Prostate gland (tissue), 2 donors: ENCODE measurements at regions not wholly inside any gene's neighbourhood (a gene's known extent, or its start where the extent isn't known, plus 50 kb on each side); places are given as distances from the start of the nearest gene placed in this dataset.

Experiments used
- DNase-seq: peaks from one replicate; pipeline ENCODE4 v3.0.0-alpha.2; 2019; ENCODE audit warnings: low spot score
- H3K27ac ChIP-seq, 2 donors: fragments of 200-600 bp; sonication (generic); 2 replicates each; pipeline ENCODE4 v1.5.1; 2017 to 2019
- H3K27me3 ChIP-seq: fragments of 200-600 bp; sonication (generic); replicated peaks from 2 replicates; pipeline ENCODE4 v1.5.1; 2019; ENCODE audit not compliant: insufficient read depth
- H3K36me3 ChIP-seq, 2 donors: fragments of 200-600 bp; sonication (generic); 1 replicate in 1 of 2; 2 replicates in 1 of 2; pipeline versions ENCODE4 v1.5.1 to v1.8.1; 2017 to 2019
- H3K4me1 ChIP-seq: fragments of 200-600 bp; sonication (generic); replicated peaks from 2 replicates; pipeline ENCODE4 v1.5.1; 2019
- H3K4me3 ChIP-seq, 2 donors: fragments of 200-600 bp; sonication (generic); 2 replicates each; pipeline ENCODE4 v1.5.1; 2017 to 2019
- H3K9me3 ChIP-seq: fragments of 200-600 bp; sonication (generic); 2 replicates; pipeline ENCODE4 v1.5.1; 2017
- POLR2A ChIP-seq: fragments of 450-650 bp; IDR thresholded peaks from one replicate; pipeline ENCODE4 v1.6.1; 2016; ENCODE audit warnings: antibody characterized with exemption, mild to moderate bottlenecking
- POLR2AphosphoS5 ChIP-seq: sonication (generic); formaldehyde crosslinking; IDR thresholded peaks from one replicate; pipeline ENCODE4 v1.6.1; 2017; ENCODE audit warnings: antibody characterized with exemption
- WGBS: methylation state at CpG from one replicate; pipeline ENCODE4 v1.1.5; 2018; 5-methylcytosine and 5-hydroxymethylcytosine counted together
- intact Hi-C: fragments of 100-400 bp; cut with DNase I; formaldehyde crosslinking; loops from one replicate; pipeline ENCODE4 v1.14.2; 2022
- TF ChIP-seq, protein P1 (sequence below), 4 experiments: fragments of 200-600 bp in 2 of 4; fragments of 450-650 bp in 2 of 4; sonication (generic) in 2 of 4; IDR thresholded peaks; 1 replicate in 3 of 4; 2 replicates in 1 of 4; pipeline ENCODE4 v1.5.1; 2016 to 2019; ENCODE audit warnings: antibody characterized with exemption in 4 of 4, mild to moderate bottlenecking in 2 of 4, moderate library complexity in 2 of 4

DNA sequence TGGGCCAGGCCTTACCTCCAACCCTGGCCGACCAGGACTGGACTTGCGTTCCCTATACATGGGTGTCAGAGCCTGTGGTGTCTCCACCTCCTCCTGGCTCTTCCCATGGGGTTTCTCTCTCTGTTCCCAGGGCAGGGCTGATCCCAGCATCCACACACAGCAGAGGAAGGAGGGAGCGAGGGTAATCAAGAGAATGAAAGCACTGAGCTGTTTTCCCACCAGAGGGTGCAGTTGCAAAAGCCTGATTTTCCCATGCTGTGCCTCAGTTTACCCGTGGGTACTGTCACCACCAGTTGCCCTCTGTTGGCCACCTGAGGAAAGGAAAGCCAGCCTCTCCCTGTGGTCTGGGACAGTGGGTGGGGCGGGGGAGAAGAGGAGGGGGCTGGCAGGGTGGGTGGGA is 249.7 kb upstream of the GSE1 start:
- no peak for TF ChIP-seq POLR2A
- TF ChIP-seq, protein P1, sequence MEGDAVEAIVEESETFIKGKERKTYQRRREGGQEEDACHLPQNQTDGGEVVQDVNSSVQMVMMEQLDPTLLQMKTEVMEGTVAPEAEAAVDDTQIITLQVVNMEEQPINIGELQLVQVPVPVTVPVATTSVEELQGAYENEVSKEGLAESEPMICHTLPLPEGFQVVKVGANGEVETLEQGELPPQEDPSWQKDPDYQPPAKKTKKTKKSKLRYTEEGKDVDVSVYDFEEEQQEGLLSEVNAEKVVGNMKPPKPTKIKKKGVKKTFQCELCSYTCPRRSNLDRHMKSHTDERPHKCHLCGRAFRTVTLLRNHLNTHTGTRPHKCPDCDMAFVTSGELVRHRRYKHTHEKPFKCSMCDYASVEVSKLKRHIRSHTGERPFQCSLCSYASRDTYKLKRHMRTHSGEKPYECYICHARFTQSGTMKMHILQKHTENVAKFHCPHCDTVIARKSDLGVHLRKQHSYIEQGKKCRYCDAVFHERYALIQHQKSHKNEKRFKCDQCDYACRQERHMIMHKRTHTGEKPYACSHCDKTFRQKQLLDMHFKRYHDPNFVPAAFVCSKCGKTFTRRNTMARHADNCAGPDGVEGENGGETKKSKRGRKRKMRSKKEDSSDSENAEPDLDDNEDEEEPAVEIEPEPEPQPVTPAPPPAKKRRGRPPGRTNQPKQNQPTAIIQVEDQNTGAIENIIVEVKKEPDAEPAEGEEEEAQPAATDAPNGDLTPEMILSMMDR (IDR thresholded peaks at IDR 0.05): no peak
- no peak for TF ChIP-seq POLR2AphosphoS5
- no peaks in the 10 kb centered on the region for H3K9me3 ChIP-seq
- intact Hi-C loops: no loop called here
- no peak overlapping the region for H3K4me3 ChIP-seq
- no peaks in the 10 kb centered on the region for H3K27me3 ChIP-seq
- no peak for DNase-seq
- H3K27ac ChIP-seq: no peak overlapping the region
- H3K36me3 ChIP-seq: no peaks in the 10 kb centered on the region
- 90% methylated on average over 5 of the region's 5 CpGs for WGBS
- H3K4me1 ChIP-seq: peaks cover 4% of the 10 kb centered on the region

DNA sequence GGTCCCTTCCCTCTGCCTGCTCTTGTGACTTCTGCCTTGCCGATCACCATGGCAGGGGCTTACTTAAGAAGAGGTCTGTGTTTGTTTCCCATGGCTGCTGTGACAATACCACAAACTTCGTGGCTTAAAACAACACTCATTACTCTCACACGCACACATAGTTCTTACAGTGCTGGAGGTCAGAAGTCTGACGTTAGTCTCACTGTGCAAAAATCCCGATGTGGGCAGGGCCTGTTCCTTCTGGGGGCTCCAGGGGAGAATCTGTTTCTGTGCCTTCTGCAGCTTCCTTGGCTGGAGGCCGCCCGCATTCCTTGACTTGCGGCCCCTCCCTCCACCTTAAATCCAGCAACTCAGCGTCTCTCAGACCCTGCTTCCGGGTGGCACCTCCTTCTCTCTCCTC is 249.2 kb upstream of the GSE1 start:
- Histone ChIP-seq H3K36me3 (no peaks in the 10 kb centered on the region), H3K9me3 (no peaks in the 10 kb centered on the region), H3K27me3 (no peaks in the 10 kb centered on the region), H3K4me3 (no peak overlapping the region), H3K4me1 (peaks cover 4% of the 10 kb centered on the region), H3K27ac (no peak overlapping the region)
- WGBS: 57% methylated on average over 10 of the region's 10 CpGs
- DNase-seq: no peak
- TF ChIP-seq, protein P1 (IDR thresholded peaks at IDR 0.05): no peak
- no peak for TF ChIP-seq POLR2A
- TF ChIP-seq POLR2AphosphoS5: no peak
- intact Hi-C loops: no loop called here

- no peak for DNase-seq
- H3K4me1 ChIP-seq: peaks cover 4% of the 10 kb centered on the region
- H3K27me3 ChIP-seq: no peaks in the 10 kb centered on the region
- no peak overlapping the region for H3K4me3 ChIP-seq
- no peaks in the 10 kb centered on the region for H3K9me3 ChIP-seq
- TF ChIP-seq POLR2A (no peak), POLR2AphosphoS5 (no peak)
- TF ChIP-seq, protein P1 (IDR thresholded peaks at IDR 0.05): no peak
- WGBS: 87% methylated on average over 19 of the region's 21 CpGs
- intact Hi-C loops: no loop called here
- no peaks in the 10 kb centered on the region for H3K36me3 ChIP-seq
- peak overlapping the region in 1 of 2 donors; percentile 6 for H3K27ac ChIP-seq
These were observed 248.6 kb upstream of the GSE1 start for GRCh38 chr16:85364323-85365040.

- TF ChIP-seq, protein P1 (IDR thresholded peaks at IDR 0.05): no peak
- TF ChIP-seq POLR2A: no peak
- no peak for TF ChIP-seq POLR2AphosphoS5
- H3K9me3 ChIP-seq: no peaks in the 10 kb centered on the region
- H3K4me1 ChIP-seq: peaks cover 4% of the 10 kb centered on the region
- intact Hi-C loops: no loop called here
- DNase-seq: no peak
- no peaks in the 10 kb centered on the region for H3K27me3 ChIP-seq
- H3K36me3 ChIP-seq: no peaks in the 10 kb centered on the region
- H3K27ac ChIP-seq: peak overlapping the region in 1 of 2 donors; percentile 6
- no peak overlapping the region for H3K4me3 ChIP-seq
- 68% methylated on average over 11 of the region's 11 CpGs for WGBS
These were observed 248.0 kb upstream of the GSE1 start for GRCh38 chr16:85365120-85365519.

DNA sequence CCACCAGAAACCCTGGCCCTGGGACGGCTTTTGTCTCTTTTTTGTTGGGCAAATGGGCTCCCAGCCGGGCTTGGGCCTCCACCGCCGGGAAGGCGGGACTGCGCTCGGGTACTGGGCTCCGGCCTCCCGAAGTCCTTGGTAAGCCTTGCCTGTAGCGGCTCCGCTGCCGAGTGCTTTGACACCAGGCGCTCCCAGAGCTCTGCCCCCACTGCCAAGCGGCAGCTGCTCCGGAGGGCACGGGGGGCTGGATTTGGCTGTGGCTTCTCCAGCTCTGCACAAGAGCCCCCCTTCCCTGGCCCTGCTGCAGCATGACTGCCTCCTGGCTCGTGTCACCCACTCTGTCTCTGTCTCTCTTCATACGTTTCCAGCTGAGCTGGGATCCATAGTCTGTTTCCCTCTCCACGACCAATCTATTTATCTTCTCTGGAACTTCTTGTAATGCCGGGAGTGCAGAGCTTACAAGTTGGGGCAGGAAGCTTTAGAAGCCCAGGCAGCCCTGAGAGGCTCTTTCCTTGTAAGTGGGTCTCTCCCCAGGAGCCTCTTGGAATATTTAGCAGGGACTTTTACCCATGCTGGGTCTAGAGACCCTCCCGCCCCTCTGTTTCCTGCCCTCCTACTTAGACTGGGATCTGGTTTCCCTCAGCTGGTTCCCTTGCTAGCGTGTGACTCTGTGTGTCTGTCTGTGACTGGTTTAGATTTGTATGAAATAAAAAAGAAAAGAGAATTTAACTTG is 246.9 kb upstream of the GSE1 start:
- peaks cover 4% of the 10 kb centered on the region for H3K4me1 ChIP-seq
- no peak for DNase-seq
- intact Hi-C loops: no loop called here
- H3K27ac ChIP-seq: peak overlapping the region; percentile 42 to 60
- H3K36me3 ChIP-seq: no peaks in the 10 kb centered on the region
- H3K27me3 ChIP-seq: no peaks in the 10 kb centered on the region
- no peaks in the 10 kb centered on the region for H3K9me3 ChIP-seq
- TF ChIP-seq POLR2AphosphoS5: no peak
- H3K4me3 ChIP-seq: no peak overlapping the region
- 36% methylated on average over 22 of the region's 22 CpGs for WGBS
